Right atrium auricular region (tissue), 2 donors: ENCODE measurements at regions not wholly inside any gene's neighbourhood (a gene's known extent, or its start where the extent isn't known, plus 50 kb on each side); places are given as distances from the start of the nearest gene placed in this dataset.

ENCODE experiments used
- DNase-seq: peaks from one replicate; pipeline ENCODE4 v3.0.0-alpha.2; 2019; ENCODE audit warnings: low spot score
- H3K27ac ChIP-seq, 2 donors: fragments of 200-600 bp; sonication (generic); 1 replicate in 1 of 2; 2 replicates in 1 of 2; pipeline ENCODE4 v1.5.1; 2016 to 2019
- H3K27me3 ChIP-seq, 2 donors: fragments of 200-600 bp; sonication (generic); one replicate each; pipeline versions ENCODE4 v1.5.1 to v1.6.0; 2017 to 2019
- H3K36me3 ChIP-seq: fragments of 200-600 bp; sonication (generic); one replicate; pipeline ENCODE4 v1.5.1; 2016
- H3K4me1 ChIP-seq, 2 donors: fragments of 200-600 bp; sonication (generic); one replicate each; pipeline versions ENCODE4 v1.5.1 to v1.6.0; 2017 to 2019
- H3K4me3 ChIP-seq, 2 donors: fragments of 200-600 bp; sonication (generic); 1 replicate in 1 of 2; 2 replicates in 1 of 2; pipeline ENCODE4 v1.5.1; 2017 to 2019; ENCODE audit warnings: mild to moderate bottlenecking in 1 of 2, moderate library complexity in 1 of 2
- H3K9me3 ChIP-seq, 2 donors: fragments of 200-600 bp; sonication (generic); one replicate each; pipeline ENCODE4 v1.5.1; 2019
- CTCF ChIP-seq, 2 donors: fragments of 200-600 bp; sonication (generic); IDR thresholded peaks; one replicate each; pipeline ENCODE4 v1.5.1; 2019; ENCODE audit warnings: antibody characterized with exemption in 2 of 2

- Histone ChIP-seq H3K27me3 (no peaks in the 10 kb centered on the region), H3K36me3 (no peaks in the 10 kb centered on the region), H3K9me3 (no peaks in the 10 kb centered on the region), H3K27ac (no peak overlapping the region), H3K4me3 (no peak overlapping the region), H3K4me1 (peaks cover 0 to 26% of the 10 kb centered on the region in 2 donors)
- no peak for DNase-seq
- TF ChIP-seq CTCF (IDR thresholded peaks at IDR 0.05): no peak
Measured at GRCh38 chr12:75955251-75955650, 76.3 kb downstream of the PHLDA1 start.

- Histone ChIP-seq H3K27me3 (no peaks in the 10 kb centered on the region), H3K27ac (no peak overlapping the region), H3K36me3 (no peaks in the 10 kb centered on the region), H3K4me1 (peaks cover 0 to 22% of the 10 kb centered on the region in 2 donors), H3K9me3 (no peaks in the 10 kb centered on the region), H3K4me3 (no peak overlapping the region)
- DNase-seq: no peak
- no peak for TF ChIP-seq CTCF (IDR thresholded peaks at IDR 0.05)
Measured at GRCh38 chr12:75954749-75955148, 76.8 kb downstream of the PHLDA1 start.

GRCh38 chr12:75954041-75954440, 77.5 kb downstream of the PHLDA1 start:
- Histone ChIP-seq H3K4me1 (peaks cover 0 to 15% of the 10 kb centered on the region in 2 donors), H3K27ac (peak overlapping the region in 1 of 2 donors; percentile 50), H3K4me3 (no peak overlapping the region), H3K36me3 (no peaks in the 10 kb centered on the region), H3K27me3 (no peaks in the 10 kb centered on the region), H3K9me3 (no peaks in the 10 kb centered on the region)
- TF ChIP-seq CTCF (IDR thresholded peaks at IDR 0.05): no peak
- no peak for DNase-seq

GRCh38 chr12:75953312-75953906, 78.2 kb downstream of the PHLDA1 start:
- Histone ChIP-seq H3K27me3 (no peaks in the 10 kb centered on the region), H3K36me3 (no peaks in the 10 kb centered on the region), H3K4me3 (no peak overlapping the region), H3K27ac (peak overlapping the region in 1 of 2 donors; percentile 50), H3K4me1 (peaks cover 0 to 15% of the 10 kb centered on the region in 2 donors), H3K9me3 (no peaks in the 10 kb centered on the region)
- DNase-seq: no peak
- no peak for TF ChIP-seq CTCF (IDR thresholded peaks at IDR 0.05)

- Histone ChIP-seq H3K9me3 (no peaks in the 10 kb centered on the region), H3K4me1 (peaks cover 0 to 15% of the 10 kb centered on the region in 2 donors), H3K27me3 (no peaks in the 10 kb centered on the region), H3K36me3 (no peaks in the 10 kb centered on the region), H3K27ac (no peak overlapping the region), H3K4me3 (no peak overlapping the region)
- no peak for DNase-seq
- no peak for TF ChIP-seq CTCF (IDR thresholded peaks at IDR 0.05)
Measured at GRCh38 chr12:75951399-75952278, 79.9 kb downstream of the PHLDA1 start.
